ENCODE measurements at regions not wholly inside any gene's neighbourhood (a gene's known extent, or its start where the extent isn't known, plus 50 kb on each side); places are given as distances from the start of the nearest gene placed in this dataset.
A peak's percentile ranks its signal among the peaks of the same experiment; 100 is the strongest.

- Histone ChIP-seq H3K9me3 (ENCODE audit: low read length) (no peaks in the 10 kb centered on the region), H2AFZ (ENCODE audit: low read depth, low read length) (peak overlapping the region; percentile 75), H3K4me3 (ENCODE audit: low read length) (no peak overlapping the region), H3K36me3 (ENCODE audit: insufficient read depth, low read length) (no peaks in the 10 kb centered on the region), H3K4me1 (ENCODE audit: insufficient read depth, low read length) (peaks cover 43% of the 10 kb centered on the region), H3K27me3 (ENCODE audit: insufficient read depth, low read length) (no peaks in the 10 kb centered on the region)
Measured at GRCh38 chr5:3122216-3122615, 370.7 kb upstream of the IRX2 start.

- peak overlapping the region; percentile 75 for H2AFZ ChIP-seq (ENCODE audit: low read depth, low read length)
- peaks cover 47% of the 10 kb centered on the region for H3K4me1 ChIP-seq (ENCODE audit: insufficient read depth, low read length)
- H3K36me3 ChIP-seq (ENCODE audit: insufficient read depth, low read length) = no peaks in the 10 kb centered on the region
- no peaks in the 10 kb centered on the region for H3K9me3 ChIP-seq (ENCODE audit: low read length)
- H3K4me3 ChIP-seq (ENCODE audit: low read length) = no peak overlapping the region
- no peaks in the 10 kb centered on the region for H3K27me3 ChIP-seq (ENCODE audit: insufficient read depth, low read length)
Measured at GRCh38 chr5:3121813-3122212, 370.3 kb upstream of the IRX2 start.

GRCh38 chr5:3120028-3120427 is 368.6 kb upstream of the IRX2 start:
- Histone ChIP-seq H3K36me3 (ENCODE audit: insufficient read depth, low read length) (no peaks in the 10 kb centered on the region), H2AFZ (ENCODE audit: low read depth, low read length) (no peak overlapping the region), H3K4me1 (ENCODE audit: insufficient read depth, low read length) (peaks cover 47% of the 10 kb centered on the region), H3K9me3 (ENCODE audit: low read length) (no peaks in the 10 kb centered on the region), H3K27me3 (ENCODE audit: insufficient read depth, low read length) (no peaks in the 10 kb centered on the region), H3K4me3 (ENCODE audit: low read length) (no peak overlapping the region)

- Histone ChIP-seq H3K4me1 (ENCODE audit: insufficient read depth, low read length) (peaks cover 47% of the 10 kb centered on the region), H3K36me3 (ENCODE audit: insufficient read depth, low read length) (no peaks in the 10 kb centered on the region), H3K9me3 (ENCODE audit: low read length) (no peaks in the 10 kb centered on the region), H3K27me3 (ENCODE audit: insufficient read depth, low read length) (no peaks in the 10 kb centered on the region), H2AFZ (ENCODE audit: low read depth, low read length) (no peak overlapping the region), H3K4me3 (ENCODE audit: low read length) (no peak overlapping the region)
Measured at GRCh38 chr5:3119435-3119834, 368.0 kb upstream of the IRX2 start.

- no peaks in the 10 kb centered on the region for H3K27me3 ChIP-seq (ENCODE audit: insufficient read depth, low read length)
- H3K4me3 ChIP-seq (ENCODE audit: low read length) = no peak overlapping the region
- H3K4me1 ChIP-seq (ENCODE audit: insufficient read depth, low read length) = peaks cover 38% of the 10 kb centered on the region
- H2AFZ ChIP-seq (ENCODE audit: low read depth, low read length) = no peak overlapping the region
- H3K36me3 ChIP-seq (ENCODE audit: insufficient read depth, low read length) = no peaks in the 10 kb centered on the region
- H3K9me3 ChIP-seq (ENCODE audit: low read length) = peaks cover 2% of the 10 kb centered on the region
Measured at GRCh38 chr5:3118340-3118739, 366.9 kb upstream of the IRX2 start.

GRCh38 chr5:3116366-3116765 is 364.9 kb upstream of the IRX2 start:
- H3K4me3 ChIP-seq (ENCODE audit: low read length) = no peak overlapping the region
- H3K9me3 ChIP-seq (ENCODE audit: low read length) = peaks cover 2% of the 10 kb centered on the region
- no peaks in the 10 kb centered on the region for H3K36me3 ChIP-seq (ENCODE audit: insufficient read depth, low read length)
- H3K4me1 ChIP-seq (ENCODE audit: insufficient read depth, low read length) = peaks cover 26% of the 10 kb centered on the region
- H3K27me3 ChIP-seq (ENCODE audit: insufficient read depth, low read length) = no peaks in the 10 kb centered on the region
- H2AFZ ChIP-seq (ENCODE audit: low read depth, low read length) = no peak overlapping the region

GRCh38 chr5:3114467-3114866 is 363.0 kb upstream of the IRX2 start:
- no peaks in the 10 kb centered on the region for H3K27me3 ChIP-seq (ENCODE audit: insufficient read depth, low read length)
- H3K4me3 ChIP-seq (ENCODE audit: low read length) = no peak overlapping the region
- peaks cover 2% of the 10 kb centered on the region for H3K9me3 ChIP-seq (ENCODE audit: low read length)
- peaks cover 18% of the 10 kb centered on the region for H3K4me1 ChIP-seq (ENCODE audit: insufficient read depth, low read length)
- H3K36me3 ChIP-seq (ENCODE audit: insufficient read depth, low read length) = no peaks in the 10 kb centered on the region
- H2AFZ ChIP-seq (ENCODE audit: low read depth, low read length) = no peak overlapping the region

- Histone ChIP-seq H3K4me3 (ENCODE audit: low read length) (no peak overlapping the region), H3K9me3 (ENCODE audit: low read length) (peaks cover 2% of the 10 kb centered on the region)
Measured at GRCh38 chr5:3110371-3110770, 358.9 kb upstream of the IRX2 start.

GRCh38 chr5:3107156-3107611 is 355.7 kb upstream of the IRX2 start:
- Histone ChIP-seq H3K4me3 (ENCODE audit: low read length) (no peak overlapping the region), H2AFZ (ENCODE audit: low read depth, low read length) (no peak overlapping the region), H3K27me3 (ENCODE audit: insufficient read depth, low read length) (no peaks in the 10 kb centered on the region), H3K4me1 (ENCODE audit: insufficient read depth, low read length) (peaks cover 31% of the 10 kb centered on the region), H3K36me3 (ENCODE audit: insufficient read depth, low read length) (no peaks in the 10 kb centered on the region), H3K9me3 (ENCODE audit: low read length) (no peaks in the 10 kb centered on the region)

More at GRCh38 chr5:3110371-3110770, 358.9 kb upstream of the IRX2 start:
- no peaks in the 10 kb centered on the region for H3K4me1 ChIP-seq (ENCODE audit: insufficient read depth, low read length)
- no peak overlapping the region for H2AFZ ChIP-seq (ENCODE audit: low read depth, low read length)
- H3K36me3 ChIP-seq (ENCODE audit: insufficient read depth, low read length) = no peaks in the 10 kb centered on the region
- H3K27me3 ChIP-seq (ENCODE audit: insufficient read depth, low read length) = no peaks in the 10 kb centered on the region

- Histone ChIP-seq H3K27me3 (ENCODE audit: insufficient read depth, low read length) (no peaks in the 10 kb centered on the region), H3K36me3 (ENCODE audit: insufficient read depth, low read length) (no peaks in the 10 kb centered on the region), H3K4me1 (ENCODE audit: insufficient read depth, low read length) (peaks cover 39% of the 10 kb centered on the region), H3K4me3 (ENCODE audit: low read length) (no peak overlapping the region), H3K9me3 (ENCODE audit: low read length) (no peaks in the 10 kb centered on the region), H2AFZ (ENCODE audit: low read depth, low read length) (no peak overlapping the region)
Measured at GRCh38 chr5:3105581-3105980, 354.1 kb upstream of the IRX2 start.

- no peak overlapping the region for H3K4me3 ChIP-seq (ENCODE audit: low read length)
- no peak overlapping the region for H2AFZ ChIP-seq (ENCODE audit: low read depth, low read length)
- H3K27me3 ChIP-seq (ENCODE audit: insufficient read depth, low read length) = no peaks in the 10 kb centered on the region
- H3K9me3 ChIP-seq (ENCODE audit: low read length) = no peaks in the 10 kb centered on the region
- H3K36me3 ChIP-seq (ENCODE audit: insufficient read depth, low read length) = no peaks in the 10 kb centered on the region
- peaks cover 39% of the 10 kb centered on the region for H3K4me1 ChIP-seq (ENCODE audit: insufficient read depth, low read length)
Measured at GRCh38 chr5:3105172-3105571, 353.7 kb upstream of the IRX2 start.

GRCh38 chr5:3104429-3105060 is 353.1 kb upstream of the IRX2 start:
- Histone ChIP-seq H3K4me1 (ENCODE audit: insufficient read depth, low read length) (peaks cover 39% of the 10 kb centered on the region), H3K27me3 (ENCODE audit: insufficient read depth, low read length) (no peaks in the 10 kb centered on the region), H3K36me3 (ENCODE audit: insufficient read depth, low read length) (no peaks in the 10 kb centered on the region), H3K9me3 (ENCODE audit: low read length) (no peaks in the 10 kb centered on the region), H2AFZ (ENCODE audit: low read depth, low read length) (peak overlapping the region; percentile 13), H3K4me3 (ENCODE audit: low read length) (no peak overlapping the region)

- peak overlapping the region; percentile 38 for H3K4me3 ChIP-seq (ENCODE audit: low read length)
- no peaks in the 10 kb centered on the region for H3K36me3 ChIP-seq (ENCODE audit: insufficient read depth, low read length)
- peaks cover 39% of the 10 kb centered on the region for H3K4me1 ChIP-seq (ENCODE audit: insufficient read depth, low read length)
- H2AFZ ChIP-seq (ENCODE audit: low read depth, low read length) = peak overlapping the region; percentile 78
- H3K27me3 ChIP-seq (ENCODE audit: insufficient read depth, low read length) = no peaks in the 10 kb centered on the region
- no peaks in the 10 kb centered on the region for H3K9me3 ChIP-seq (ENCODE audit: low read length)
Measured at GRCh38 chr5:3103262-3103811, 351.9 kb upstream of the IRX2 start.

- Histone ChIP-seq H3K4me3 (ENCODE audit: low read length) (no peak overlapping the region), H2AFZ (ENCODE audit: low read depth, low read length) (no peak overlapping the region), H3K27me3 (ENCODE audit: insufficient read depth, low read length) (no peaks in the 10 kb centered on the region), H3K4me1 (ENCODE audit: insufficient read depth, low read length) (peaks cover 39% of the 10 kb centered on the region), H3K36me3 (ENCODE audit: insufficient read depth, low read length) (no peaks in the 10 kb centered on the region), H3K9me3 (ENCODE audit: low read length) (no peaks in the 10 kb centered on the region)
Measured at GRCh38 chr5:3102531-3102930, 351.1 kb upstream of the IRX2 start.

Measured in neuron (in vitro differentiated cells).